ENCODE measurements at regions not wholly inside any gene's neighbourhood (a gene's known extent, or its start where the extent isn't known, plus 50 kb on each side); places are given as distances from the start of the nearest gene placed in this dataset.
"Not testable (repeated sequence)": the region's sequence is repeated elsewhere in the genome, so short reads cannot be mapped to it uniquely, and the experiment has no call there.

DNA sequence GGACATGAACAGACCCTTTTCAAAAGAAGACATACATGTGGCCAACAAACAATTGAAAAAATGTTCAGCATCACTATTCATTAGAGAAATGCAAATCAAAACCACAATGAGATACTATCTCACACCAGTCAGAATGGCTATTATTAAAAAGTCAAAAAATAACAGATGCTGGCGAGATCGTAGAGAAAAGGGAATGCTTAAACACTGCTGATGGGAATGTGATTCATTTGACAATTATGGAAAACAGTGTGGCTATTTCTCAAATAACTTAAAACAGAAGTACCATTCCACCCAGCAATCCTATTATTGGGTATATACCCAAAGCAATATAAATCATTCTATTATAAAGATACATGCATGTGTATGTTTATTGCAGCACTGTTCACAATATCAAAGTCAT lies 281.8 kb upstream of the CDH5 start:
- not testable (repeated sequence) for DNase-seq

DNA sequence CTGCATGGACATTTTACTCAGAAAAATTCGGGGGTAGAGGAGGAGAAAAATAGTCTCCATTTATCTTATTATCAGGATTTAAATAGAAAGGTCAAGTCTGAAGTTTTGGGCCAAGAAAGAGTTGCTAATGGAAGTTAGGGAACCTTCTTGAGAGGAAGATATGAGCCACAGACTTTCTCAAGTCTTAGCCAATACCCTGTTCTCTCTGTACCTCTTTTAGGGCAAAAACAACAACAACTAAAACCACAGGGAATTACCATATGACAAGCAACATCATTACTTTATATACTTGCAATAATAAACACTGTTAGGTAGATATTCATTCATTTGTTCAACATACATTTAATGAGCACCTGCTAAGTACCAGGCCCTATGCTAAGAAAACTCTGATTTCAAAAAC lies 282.2 kb upstream of the CDH5 start:
- DNase-seq: no peak

DNA sequence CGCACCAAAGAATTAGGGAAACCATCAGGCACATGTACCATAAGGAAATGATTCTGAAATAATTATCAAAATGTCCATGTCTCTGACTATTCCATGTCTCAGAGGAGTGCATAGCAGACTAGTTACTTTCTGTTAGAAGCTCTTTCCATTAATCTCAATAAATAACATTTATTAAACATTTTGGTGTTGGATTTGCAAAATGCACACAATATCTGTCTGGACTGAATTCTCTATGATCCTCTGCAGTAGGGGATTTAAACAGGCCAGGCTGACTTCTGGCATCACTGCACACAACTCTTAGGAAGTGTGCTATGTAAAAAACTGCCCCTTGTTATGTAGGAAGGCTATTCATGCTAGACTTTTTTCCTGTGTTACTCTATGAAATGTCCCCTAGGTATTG lies 283.3 kb upstream of the CDH5 start:
- DNase-seq: no peak

DNA sequence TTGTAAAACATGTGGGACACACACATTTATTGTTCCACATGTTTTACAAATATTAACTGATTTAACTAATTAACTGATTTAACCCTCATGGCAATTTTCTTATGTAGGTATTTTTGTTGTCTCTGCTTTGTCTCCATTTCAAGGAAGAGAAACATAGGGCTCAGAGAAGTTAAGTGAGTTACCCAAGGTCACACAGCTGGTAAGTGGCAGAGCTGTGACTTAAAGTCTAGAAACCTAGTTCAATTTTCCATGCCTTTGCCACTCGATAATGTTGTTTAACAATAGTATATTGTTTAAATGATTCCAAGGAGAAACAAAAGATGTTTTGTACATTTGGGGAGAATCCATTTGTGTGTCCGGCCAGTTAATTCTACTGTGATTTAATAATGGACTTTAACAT lies 284.1 kb upstream of the CDH5 start:
- DNase-seq: no peak

GRCh38 chr16:66081775-66082366 lies 284.6 kb upstream of the CDH5 start:
- DNase-seq: no peak

DNA sequence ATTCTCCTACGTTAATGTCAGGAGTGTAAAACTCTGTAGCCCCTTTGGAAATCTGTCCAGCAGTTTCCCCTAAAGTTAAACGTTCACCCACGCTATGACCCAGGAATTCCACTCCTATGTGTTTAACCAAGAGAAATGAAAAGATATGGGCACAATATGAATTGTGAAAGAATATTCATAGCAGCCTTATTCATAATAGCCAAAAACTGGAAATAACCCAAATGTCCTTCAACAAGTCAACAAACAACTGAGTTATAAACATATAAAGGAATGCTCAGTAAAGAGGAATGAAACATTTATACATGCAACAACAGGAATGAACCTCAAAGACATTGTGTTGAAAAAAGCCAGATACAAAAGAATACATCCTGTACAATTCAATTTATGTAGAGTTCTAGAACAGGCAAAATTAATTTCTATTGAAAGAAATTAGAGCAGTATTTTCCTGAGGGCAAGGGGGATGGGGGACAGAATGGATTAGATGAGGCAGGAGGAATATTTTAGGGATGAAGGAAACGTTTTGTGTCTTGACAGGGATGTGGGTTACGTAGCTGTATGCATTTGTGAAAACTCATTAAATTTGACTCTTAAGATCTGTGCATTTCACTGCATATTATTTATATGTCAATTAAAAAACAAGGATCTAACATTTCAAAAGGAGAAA lies 286.7 kb upstream of the CDH5 start:
- no peak for DNase-seq

- DNase-seq: no peak
Measured at GRCh38 chr16:66070140-66070917, 296.2 kb upstream of the CDH5 start.

DNA sequence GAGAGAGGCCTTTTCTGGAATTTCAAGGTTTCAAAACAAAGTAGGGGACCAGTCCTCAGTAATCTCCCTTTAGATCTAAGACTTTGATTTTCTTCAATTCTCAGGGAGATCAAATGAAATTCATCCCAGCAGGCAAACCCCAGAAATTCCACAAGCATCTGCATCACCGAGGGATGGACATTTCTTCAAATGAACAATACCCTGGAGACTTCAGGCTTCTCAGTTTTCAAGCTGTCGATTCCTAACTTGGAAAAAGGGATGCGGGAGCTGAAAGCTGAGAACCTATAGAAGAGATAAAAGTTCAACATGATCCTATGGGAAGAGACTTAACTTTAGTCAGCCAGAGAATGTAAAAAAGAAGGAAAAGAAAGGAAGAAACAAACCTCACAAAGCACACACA lies 296.9 kb upstream of the CDH5 start:
- DNase-seq: no peak

DNA sequence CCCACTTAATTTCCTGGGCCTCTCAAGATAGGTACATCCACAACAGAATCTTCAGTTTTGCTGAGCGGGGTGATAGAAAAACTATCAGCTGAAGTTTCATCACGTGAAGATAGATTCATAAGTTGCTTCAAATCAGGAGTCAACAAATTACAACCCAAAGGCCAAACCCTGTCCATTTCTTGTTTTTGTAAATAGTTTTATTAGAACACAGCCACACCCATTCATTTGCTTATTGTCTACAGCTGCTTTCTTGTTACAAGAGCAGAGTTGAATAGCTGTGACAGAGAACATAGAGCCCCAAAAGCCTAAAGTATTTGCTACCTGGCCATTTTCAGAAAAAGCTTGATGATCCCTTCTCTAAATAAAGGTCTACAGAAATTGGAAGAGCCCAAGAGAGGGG lies 300.1 kb upstream of the CDH5 start:
- no peak for DNase-seq

- no peak for DNase-seq
Measured at GRCh38 chr16:66065925-66066324, 300.6 kb upstream of the CDH5 start.

DNA sequence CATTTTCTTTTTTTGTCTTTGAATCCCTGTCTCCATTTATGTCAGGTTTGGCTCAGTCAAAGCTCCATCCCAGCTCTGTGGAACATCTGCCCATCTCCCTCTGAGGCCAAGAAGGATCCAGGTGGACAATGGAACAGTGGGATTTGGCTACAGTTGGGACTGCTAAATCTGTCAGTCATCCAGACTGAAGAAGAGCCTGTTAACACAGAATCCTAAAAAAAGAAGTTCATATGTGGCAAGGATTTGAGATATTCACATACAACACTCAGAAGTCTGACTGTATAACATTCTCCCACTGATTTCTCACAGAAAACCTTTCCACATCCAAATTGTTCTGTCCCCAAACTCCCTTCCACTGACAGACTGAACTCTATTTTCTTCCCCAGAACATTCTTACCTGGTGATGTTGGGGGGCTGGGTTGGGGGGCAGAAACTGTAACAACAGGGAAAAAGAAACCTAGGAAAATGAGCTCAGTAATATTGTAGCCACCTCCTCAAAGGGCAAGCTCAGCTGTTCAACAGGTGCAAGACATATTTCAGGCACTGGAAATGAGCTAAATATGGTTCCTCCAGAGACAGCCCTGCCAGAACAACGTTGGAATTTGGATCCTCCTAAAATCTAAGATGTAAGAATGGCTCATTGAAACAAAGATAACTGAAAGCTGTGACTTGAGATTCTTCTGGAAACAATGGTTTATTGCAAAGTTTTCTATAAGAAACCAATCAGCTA lies 301.5 kb upstream of the CDH5 start:
- DNase-seq: no peak

GRCh38 chr16:66058832-66059231 lies 307.7 kb upstream of the CDH5 start:
- DNase-seq: no peak

- no peak for DNase-seq
Measured at GRCh38 chr16:66058172-66058691, 308.3 kb upstream of the CDH5 start.

DNA sequence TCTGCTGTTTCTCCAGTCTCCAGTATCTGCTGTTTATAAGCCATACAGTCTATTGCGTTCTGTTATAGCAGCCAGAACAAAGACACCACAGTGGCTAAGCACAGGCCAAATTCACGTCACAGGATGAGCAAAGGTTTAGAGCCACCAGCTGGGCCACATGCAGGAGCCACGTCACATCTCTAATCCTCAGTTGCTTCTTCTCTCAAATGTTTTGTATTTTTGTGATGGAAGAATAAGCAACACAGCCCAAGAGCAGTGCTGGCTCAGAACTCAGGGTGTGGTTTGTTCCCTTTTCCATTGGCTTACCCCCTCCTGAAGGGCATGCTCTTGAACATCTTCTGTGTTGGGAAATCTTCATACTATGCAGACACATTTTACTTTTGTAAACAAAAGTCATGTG lies 309.4 kb upstream of the CDH5 start:
- DNase-seq: no peak

DNA sequence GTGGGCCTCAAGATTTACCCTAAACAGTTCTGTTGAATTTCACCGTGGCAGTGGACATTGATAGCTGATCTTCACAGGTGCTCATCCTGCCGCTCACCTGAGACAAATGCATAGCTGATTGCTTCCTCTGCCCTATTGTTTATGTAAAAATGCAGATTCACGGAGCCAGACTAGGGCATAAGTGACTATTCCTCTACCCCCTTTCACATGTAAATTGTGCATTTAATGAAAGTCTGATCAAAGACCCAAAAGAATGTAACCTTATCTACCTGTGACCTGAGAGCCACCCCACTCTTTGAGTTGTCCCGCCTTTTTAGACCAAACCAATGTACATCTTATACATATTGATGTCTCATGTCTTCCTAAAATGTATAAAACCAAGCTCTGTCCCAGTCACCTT lies 312.4 kb upstream of the CDH5 start:
- no peak for DNase-seq

- DNase-seq: no peak
Measured at GRCh38 chr16:66052745-66053144, 313.7 kb upstream of the CDH5 start.

DNA sequence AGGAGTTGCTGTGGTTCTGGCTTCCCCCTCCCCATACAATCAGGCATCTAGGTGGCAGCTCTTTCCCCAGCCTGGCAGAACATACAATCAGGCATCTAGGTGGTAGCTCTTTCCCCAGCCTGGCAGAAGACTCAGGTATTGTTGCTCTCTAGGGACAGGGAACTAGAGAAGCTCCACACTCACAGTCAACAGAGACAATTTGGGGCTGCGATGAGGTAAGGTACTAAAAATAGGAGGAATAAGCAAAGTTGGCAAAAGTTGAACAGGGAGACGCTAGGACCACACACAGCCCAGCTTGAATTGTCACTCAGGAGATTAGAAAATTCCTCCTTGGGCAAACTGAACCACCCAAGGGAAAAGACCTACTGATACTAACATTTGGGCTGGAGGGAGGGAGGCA lies 315.5 kb upstream of the CDH5 start:
- no peak for DNase-seq

GRCh38 chr16:66049865-66050264 lies 316.6 kb upstream of the CDH5 start:
- DNase-seq: no peak

DNA sequence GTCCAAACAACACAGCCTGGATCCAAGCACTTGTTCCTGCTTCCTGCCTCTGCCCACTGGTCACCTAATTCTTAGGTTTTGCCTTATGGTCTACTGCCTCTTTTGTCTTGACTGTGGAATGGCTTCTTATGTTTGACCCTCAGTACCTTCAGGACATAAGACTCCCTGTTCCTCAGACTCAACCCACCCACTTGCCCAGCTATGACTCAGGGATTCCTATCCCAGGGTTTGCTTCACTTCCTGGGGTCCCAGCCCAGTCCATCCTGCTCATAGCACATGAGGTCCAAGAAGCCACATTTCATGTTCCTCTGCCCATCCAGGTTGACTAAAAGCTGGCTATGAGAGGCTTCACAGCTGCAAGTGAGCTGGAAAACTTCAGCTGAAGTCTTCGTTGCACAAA lies 320.9 kb upstream of the CDH5 start:
- DNase-seq: no peak

DNA sequence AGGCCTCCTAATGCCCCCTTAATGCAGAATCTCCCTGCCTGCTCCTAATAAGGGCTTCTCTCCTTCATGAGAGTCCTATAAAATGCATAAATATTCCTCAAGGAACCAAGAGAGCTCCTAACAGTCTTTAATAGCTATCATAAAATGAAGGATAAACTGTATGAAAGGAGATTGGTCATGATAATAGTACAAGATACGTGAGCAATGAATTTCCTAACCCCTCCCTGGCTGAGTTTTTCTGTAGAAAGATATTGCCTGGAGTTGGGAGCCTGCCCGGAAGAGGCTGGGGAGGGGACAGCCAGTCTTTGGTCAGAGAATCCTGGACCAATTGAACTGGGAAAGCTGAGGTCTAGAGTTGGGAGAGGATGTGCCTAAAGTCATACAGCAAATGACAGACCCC lies 321.9 kb upstream of the CDH5 start:
- DNase-seq: no peak

GRCh38 chr16:66044089-66044488 lies 322.4 kb upstream of the CDH5 start:
- DNase-seq: no peak

- no peak for DNase-seq
Measured at GRCh38 chr16:66043326-66043725, 323.2 kb upstream of the CDH5 start.

DNA sequence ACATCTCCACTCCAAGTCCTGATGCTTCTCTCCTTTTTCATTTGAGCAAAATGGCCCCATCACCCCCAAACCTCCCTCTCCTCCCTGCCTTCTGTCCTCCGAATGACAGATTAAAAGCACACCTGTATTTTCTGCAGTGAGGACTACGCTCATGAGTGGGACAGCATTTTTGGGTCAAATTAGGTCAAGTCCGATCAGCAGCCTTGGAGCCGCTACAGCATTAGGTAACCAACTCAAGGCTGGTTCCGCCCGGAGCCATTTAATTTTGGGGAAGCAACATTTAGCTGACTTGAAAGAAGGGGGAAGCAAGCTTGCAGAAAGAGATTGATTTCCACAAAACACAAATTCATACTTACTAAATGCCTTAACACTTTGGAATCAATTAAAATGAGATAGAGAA lies 324.1 kb upstream of the CDH5 start:
- no peak for DNase-seq

GRCh38 chr16:66041907-66042306 lies 324.6 kb upstream of the CDH5 start:
- no peak for DNase-seq
